NCI-H1436 (cell line): ENCODE measurements at regions not wholly inside any gene's neighbourhood (a gene's known extent, or its start where the extent isn't known, plus 50 kb on each side); places are given as distances from the start of the nearest gene placed in this dataset.
"Not testable (repeated sequence)": the region's sequence is repeated elsewhere in the genome, so short reads cannot be mapped to it uniquely, and the experiment has no call there.

ENCODE experiments used
- DNase-seq: peaks from one replicate; lab custom pipeline; 2025; lab: John Stamatoyannopoulos, UW

DNA sequence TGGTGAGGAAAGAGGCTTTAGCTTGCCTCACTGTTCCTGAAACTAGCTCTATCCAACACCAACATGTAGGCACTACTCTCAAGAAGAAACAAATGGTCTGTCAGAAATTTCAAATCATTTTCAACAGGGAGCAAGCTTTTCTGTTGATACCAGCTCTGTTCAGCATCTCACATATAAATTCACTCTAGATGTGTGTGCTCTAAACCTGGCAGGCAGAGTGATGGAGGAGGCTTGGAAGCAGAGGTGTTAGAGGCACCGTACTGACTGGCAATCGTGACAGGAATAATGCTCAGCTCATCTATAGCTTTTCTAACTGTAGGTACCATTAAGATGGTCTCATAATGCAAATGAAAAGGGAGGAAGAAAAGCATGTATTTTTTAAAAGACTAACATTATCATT is 597.2 kb upstream of the NECTIN3 start:
- DNase-seq = no peak

DNA sequence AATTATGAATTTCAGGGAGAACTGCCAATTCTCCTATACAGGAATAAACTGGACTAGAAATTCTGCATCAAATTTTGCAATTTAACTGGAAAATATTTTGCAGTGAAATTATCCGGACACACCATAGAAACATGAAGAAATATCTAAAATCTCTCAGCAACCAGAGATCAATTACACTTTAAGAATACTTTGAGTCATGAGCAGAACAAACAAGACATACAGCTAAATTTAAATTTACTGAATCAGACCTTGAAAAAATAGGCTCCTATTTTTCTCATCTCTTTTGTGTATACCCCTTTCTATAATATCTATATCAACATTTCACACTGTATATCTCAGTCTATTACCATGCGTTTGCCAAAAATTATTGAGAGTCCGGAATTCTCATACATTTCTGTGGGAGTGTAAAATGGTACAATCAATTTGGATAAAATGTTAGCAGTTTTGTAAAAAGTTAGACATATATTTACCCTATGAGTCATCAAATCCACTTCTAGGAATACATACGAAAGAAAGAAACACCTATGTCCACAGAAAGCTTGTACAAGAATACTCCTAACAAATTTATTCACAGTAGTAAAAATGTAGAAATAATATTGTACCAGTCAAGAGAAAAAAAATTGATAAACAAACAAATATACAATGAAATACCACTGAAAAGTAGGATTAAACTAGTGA is 593.1 kb upstream of the NECTIN3 start:
- DNase-seq = no peak

DNA sequence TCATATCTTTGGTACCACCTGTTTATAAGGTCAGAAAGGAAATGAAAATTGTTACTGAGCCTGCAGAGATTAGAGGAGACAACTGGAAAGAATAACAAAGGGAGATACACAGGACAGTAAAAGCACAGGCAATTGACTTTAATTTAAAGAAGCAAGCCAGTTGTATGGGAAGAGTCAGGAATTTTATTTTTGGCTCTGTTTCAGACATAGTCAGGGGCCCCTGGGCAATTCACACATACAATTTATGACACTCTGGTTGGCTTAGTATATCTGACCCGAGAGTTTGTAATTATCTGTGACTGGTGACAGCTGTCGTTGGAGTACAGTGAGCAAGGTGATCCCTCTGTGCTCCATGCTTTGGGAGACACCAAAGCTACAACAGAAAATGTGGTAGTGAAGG is 591.9 kb upstream of the NECTIN3 start:
- no peak for DNase-seq

DNA sequence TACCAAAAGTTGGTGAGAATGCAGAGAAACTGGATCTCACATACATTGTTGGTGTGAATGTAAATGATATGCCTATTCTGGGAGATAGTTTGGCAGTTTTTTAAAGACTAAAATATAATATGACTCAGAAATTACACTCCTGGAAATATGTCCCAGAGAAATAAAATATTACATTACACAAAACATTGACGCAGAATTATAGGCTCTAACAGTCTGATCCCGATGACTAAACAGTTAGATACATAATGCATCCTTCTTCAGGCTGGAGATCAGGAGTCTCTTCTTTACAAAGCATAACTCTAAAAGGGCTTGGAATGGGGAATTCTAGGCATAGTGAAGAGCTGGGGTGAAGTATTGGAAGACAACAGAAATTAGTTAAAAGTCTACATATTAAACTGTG is 586.2 kb upstream of the NECTIN3 start:
- DNase-seq = no peak

DNA sequence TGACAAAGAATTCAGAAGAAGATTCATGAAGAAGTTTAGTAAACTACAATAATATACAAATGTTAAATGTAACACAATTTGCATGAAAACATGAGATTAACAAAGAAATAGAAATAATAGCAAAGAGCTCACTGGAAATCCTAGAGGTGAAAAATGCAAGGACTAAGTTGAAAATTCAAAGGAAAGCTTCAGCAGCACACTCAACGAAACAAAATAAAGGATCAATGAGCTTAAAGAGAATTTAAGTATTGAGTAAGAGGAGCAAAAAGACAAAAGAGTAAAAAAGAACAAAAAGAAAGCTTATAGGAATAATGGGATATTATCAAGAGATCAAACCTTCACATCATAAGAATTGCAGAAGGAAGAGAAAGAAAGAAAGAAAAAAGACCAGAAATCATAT is 583.8 kb upstream of the NECTIN3 start:
- no peak for DNase-seq

DNA sequence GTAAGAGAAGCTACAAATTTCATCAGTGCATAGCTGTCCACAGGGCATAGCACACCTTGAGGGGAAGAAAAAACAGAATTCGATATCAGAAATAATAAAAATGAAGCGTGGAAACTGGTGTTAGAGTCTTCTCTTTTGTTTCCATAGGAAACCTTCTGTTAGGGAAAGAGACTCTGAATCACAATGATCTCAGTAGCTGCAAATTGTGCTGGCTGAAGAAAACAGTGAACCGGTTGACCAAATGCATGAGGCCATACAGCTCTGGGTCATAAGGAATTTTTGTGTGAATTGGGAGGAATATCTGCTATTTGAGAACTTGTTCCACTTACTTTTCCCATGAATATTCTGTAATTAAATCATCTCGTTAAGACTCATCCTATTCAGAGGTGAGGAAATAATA is 580.2 kb upstream of the NECTIN3 start:
- no peak for DNase-seq

DNA sequence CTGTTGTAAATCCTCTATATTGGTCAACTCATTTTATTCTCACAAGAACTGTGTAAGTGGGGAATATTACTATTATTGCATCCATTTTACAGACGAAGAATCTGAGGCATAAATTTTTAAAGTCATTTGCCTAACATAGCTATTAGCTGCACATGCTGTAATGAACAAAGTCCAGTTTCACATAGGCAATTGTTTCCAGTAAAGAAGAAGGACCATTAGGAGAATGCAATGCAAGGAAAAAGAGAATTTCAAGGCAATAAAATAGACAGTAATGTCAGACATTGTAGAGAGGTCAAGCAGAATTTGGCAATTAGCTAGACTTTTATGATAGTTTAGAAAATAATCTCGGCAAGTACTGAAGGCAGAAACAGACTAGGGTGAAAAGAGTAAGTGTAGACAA is 578.7 kb upstream of the NECTIN3 start:
- DNase-seq = no peak

DNA sequence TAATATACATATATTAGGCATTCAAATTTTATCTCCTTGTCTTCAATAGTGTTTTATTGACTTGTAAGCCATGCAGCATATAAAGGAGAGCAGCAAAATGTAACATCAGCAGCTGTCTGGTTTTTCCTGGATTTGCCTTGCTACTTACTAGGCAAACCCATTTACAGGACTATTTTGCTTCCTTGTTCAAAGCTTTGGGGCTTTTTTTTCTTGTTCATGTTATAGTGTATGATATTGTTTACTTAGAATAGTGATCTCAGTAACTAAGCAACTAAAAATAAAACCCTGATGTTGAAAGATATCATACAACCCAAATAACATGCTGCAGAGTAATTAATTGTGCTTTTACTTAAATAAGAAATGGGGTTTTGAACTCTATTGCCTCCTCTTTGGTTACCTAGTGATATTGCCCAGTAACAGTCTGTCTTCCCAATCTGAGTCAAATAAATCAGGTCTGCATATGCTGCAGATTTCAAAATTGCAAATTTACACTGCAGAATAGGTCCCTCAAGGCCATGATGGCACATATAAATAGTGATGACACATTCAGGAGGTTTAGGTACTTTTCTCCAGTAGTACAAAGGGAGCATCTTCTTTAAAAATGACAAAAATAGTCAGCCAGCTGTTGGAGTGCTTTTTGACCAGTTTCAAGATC is 578.1 kb upstream of the NECTIN3 start:
- no peak for DNase-seq

DNA sequence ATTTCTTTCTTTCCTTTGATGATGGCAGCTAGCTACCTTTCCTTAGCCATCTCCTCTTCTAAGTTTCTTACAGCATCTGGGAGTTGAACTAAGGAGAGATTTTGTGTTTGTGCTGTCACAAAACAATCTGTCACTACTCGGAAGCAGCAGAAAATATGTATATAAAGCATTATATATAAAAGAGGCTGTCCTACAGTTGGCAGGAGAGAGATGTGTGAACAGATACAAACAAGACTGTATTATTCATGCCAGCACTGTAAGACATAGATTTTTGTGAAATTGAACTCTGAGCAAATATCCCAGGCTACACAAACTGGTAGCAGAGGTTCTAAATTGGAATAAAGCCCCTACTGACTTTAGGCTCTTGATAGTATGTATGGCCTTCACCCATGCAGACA is 577.5 kb upstream of the NECTIN3 start:
- DNase-seq = no peak

DNA sequence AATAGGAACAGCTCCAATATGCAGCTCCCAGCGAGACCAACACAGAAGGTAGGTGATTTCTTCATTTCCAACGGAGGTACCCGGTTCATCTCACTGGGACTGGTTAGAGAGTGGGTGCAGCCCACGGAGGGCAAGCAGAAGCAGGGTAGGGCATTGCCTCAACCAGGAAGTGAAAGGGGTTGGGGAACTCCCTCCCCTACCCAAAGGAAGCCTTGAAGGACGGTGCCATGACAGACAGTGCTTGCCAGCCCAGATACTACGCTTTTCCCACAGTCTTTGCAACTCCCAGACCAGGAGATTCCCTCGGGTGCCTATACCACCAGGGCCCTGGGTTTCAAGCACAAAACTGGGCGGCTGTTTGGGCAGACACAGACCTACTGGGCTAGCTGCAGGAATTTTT is 576.9 kb upstream of the NECTIN3 start:
- DNase-seq = no peak

DNA sequence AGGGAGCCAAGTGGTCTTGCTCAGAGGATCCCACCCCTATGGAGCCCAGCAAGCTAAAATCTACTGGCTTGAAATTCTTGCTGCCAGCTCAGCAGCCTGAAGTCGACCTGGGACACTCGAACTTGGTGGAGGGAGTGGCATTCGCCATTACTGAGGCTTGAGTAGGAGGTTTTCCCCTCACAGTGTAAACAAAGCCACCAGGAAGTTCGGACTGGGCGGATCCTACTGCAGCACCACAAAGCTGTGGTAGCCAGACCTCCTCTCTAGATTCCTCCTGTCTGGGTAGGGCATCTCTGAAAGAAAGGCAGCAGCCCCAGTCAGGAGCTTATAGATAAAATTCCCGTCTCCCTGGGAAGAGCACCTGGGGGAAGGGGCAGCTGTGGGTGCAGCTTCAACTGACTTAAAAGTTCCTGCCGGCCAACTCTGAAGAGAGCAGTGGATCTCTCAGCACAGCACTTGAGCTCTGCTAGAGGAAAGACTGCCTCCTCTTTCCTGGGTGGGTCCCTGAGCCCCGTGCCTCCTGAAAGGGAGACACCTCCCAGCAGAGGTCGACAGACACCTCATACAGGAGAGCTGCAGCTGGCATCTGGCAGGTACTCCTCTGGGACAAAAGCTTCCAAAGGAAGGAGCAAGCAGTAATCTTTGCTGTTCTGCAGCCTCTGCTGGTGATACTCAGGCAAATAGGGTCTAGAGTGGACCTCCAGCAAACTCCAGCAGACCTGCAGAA is 576.3 kb upstream of the NECTIN3 start:
- no peak for DNase-seq

DNA sequence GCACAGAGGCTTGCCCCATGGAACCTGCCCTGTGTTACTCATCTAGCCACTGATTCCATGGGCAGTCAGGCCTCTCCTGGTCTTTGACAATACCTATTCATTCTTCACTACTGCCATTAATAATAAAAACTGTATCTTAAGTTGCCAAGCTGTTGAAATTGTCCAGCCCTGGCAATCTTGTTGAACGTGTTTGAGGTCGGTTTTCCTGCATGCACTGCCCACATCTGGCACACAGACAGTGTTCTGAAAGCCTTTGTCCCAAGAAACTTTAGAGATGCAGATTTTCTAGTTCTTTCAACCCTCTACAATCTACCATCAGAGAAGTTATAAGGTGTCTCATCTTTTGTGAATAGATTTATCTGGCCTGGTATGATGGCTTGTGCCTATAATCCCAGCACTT is 567.2 kb upstream of the NECTIN3 start:
- DNase-seq = no peak

DNA sequence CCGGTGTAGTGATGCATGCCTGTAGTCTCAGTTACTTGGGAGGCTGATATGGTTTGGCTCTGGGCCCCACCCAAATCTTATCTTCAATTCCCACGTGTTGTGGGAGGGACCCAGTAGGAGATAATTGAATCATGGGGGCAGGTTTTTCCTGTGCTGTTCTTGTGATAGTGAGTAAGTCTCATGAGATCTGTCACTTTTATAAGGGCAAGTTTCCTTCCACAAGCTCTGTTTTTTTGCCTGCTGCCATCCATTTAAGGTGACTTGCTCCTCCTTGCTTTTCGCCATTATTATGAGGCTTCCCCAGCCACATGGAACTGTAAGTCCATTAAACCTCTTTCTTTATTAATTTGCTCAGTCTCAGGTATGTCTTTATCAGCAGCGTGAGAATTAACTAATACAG is 566.7 kb upstream of the NECTIN3 start:
- DNase-seq = no peak

DNA sequence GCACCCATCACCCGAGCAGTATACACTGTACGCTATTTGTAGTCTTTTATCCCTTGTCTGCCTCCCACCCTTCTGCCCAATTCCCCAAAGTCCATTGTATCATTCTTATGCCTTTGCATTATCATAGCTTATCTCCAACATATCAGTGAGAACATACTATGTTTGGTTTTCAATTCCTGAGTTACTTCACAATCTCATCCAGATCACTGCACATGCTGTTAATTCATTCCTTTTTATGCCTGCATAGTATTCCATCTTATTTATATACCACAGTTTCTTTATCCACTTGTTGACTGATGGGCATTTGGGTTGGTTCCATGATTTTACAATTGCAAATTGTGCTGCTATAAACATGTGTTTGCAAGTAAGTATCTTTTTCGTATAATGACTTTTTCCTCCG is 564.7 kb upstream of the NECTIN3 start:
- no peak for DNase-seq

DNA sequence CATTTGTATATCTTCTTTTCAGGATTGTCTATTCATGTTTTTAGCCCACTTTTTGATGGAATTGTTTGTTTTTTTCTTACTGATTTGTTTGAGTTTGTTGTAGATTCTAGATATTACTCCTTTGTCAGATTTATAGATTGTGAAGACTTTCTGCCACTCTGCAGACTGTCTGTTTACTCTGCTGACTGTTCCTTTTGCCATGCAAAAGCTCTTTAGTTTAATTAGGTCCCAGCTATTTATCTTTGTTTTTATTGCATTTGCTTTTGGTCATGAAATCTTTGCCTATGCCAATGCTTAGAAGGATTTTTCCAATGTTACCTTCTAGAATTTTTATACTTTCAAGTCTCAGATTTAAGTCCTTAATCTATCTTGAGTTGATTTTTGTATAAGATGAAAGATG is 564.0 kb upstream of the NECTIN3 start:
- not testable (repeated sequence) for DNase-seq

DNA sequence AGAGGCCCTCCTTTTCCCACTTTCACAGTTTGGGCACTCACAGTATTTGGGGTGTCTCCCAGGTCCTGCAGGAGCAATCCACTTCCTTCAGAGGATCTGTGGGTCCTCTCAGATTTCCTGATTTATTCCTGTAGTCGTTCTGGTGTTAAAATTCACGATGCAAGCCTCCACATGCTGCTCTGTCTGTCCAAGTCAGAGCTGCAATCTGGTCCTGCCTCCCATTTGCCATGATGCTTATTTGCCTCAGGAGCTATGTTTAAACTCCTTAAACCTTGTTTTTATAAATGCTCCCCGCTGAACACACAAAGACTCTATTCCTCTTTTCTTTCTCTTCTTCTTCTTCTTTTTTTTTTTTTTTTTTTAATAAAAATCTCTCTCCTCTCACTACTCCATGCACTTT is 558.7 kb upstream of the NECTIN3 start:
- no peak for DNase-seq

DNA sequence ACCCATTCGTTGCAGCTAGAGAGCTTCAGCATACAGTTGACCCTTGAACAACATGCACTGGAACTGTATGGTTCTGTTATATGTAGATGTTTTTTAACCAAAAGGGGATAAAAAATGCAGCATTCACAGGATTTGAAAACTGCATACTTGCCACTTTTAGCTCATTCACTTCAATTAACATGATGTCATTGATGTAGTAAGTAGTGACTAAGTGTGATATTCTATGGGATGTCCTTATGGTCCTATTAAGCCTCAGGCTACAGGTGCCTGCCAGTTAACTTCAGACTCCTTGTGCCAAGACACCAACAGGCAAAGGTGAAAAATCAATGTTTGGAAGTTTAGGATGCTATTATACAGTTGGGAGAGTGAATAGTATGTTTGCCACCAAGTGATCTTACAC is 553.6 kb upstream of the NECTIN3 start:
- no peak for DNase-seq

DNA sequence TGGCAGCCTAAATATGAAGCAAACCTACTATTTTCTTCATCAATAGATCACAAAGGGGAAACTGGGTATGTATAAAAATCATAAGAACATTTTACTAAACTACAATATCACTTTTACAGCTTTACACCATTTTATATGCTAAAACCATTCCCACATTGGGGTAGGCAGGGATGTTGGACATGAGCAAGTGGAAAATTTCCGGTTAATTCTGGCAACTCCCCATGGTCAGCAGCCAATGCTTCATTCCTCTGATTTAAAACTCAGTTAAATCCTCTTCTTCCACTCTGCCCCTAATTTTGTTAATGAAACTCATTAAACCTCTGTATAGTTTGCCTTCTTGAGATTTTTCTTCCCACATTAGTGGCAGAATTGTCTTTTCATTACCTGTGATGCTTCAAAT is 552.5 kb upstream of the NECTIN3 start:
- no peak for DNase-seq

DNA sequence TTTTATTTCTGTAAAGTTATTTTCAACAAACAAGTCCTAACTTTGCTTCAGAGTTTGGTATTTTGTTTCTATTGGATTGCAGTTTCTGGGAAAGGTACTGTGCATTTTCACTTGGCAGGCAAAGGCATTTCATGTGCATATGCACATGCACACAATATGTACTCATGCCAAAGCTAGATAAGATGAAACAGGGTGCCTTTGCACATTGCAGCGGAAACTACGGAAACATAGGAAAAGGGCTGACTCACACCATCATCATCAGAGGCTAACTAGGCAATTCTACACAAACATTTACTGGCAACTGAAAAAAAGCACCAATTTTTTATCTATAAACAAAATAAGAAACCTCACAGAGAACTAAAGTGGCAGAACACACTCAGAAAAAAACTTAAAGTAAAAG is 550.6 kb upstream of the NECTIN3 start:
- no peak for DNase-seq

DNA sequence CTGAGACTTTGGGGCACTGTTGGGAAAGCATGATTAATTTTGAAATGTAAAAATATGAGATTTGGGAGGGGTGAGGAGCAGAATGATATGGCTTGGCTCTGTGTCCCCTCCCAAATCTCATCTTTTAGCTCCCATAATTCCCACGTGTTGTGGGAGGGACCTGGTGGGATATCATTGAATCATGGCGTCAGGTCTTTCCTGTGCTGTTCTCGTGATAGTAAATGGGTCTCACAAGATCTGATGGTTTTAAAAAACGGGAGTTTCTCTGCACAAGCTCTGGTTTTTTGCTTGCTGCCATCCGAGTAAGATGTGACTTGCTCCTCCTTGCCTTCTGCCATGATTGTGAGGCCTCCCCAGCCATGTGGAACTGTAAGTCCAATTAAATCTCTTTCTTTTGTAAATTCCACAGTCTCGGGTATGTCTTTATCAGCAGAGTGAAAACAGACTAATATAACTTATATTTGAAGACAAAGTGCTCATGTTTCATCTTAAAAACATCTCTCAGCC is 546.0 kb upstream of the NECTIN3 start:
- not testable (repeated sequence) for DNase-seq

DNA sequence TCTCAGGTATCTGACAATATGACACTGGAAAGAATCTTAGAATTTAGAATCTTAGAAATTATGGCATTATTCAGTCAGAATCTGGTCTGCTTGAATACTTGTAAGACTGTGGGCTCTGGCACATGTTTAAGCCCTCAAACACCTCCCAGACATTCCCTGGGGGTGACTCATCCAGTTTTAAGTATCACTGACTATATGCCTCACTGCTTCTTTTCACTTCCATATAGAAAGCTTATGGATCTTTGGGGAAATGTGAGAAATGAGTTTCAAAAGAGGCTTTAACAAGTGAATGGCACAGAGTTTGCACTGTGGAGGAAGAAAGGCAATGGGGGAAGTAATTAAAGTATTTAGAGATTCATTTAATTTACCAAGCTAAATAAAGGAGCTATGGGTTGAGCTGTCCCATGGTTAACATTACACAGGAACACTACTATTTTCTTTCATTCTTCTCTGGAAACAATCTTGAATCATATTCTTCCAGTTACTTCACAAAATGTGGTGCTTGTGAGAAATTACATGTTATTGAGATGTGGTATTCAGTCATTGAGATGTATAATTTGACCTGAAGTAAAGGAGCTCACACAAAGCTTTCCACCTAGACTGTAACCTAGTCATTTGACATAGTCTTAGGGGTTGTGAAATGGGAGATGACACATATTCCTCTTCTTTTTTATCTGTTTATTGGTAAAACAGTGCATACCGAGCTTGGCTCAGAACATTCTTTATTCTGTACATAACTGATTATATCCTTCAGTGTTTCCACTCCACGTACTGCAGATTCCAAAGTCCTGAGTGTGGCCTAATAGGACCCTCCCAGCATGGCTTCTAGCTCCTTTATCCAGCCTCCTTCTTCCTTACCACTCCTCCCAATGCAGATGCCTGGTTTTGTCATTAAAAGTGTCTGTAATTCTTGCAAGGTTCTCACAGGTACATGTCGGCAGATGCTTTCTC is 544.6 kb upstream of the NECTIN3 start:
- peak; percentile 44 for DNase-seq
